ENCODE measurements at regions not wholly inside any gene's neighbourhood (a gene's known extent, or its start where the extent isn't known, plus 50 kb on each side); places are given as distances from the start of the nearest gene placed in this dataset.

DNA sequence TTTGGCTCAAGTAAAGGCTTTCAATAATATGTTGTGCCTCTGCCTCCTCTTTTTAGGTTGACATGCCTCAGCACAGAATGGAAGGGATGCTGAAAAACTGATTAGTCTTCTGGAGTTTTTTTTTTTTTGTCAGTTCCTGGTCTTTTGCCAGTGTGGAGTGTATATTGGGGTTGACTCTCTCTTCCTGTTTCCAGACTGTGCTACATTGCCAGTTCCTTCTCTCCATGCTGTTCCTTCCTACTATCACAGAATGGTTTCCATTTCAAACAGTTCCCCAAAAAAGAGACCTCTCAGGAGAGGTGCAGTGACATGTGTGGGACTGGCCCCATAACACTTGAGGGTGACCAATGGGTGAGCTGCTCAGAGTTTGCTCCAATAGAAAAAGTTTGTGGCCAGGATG, 101.7 kb upstream of the ETV3 start:
- TF ChIP-seq, protein P1, sequence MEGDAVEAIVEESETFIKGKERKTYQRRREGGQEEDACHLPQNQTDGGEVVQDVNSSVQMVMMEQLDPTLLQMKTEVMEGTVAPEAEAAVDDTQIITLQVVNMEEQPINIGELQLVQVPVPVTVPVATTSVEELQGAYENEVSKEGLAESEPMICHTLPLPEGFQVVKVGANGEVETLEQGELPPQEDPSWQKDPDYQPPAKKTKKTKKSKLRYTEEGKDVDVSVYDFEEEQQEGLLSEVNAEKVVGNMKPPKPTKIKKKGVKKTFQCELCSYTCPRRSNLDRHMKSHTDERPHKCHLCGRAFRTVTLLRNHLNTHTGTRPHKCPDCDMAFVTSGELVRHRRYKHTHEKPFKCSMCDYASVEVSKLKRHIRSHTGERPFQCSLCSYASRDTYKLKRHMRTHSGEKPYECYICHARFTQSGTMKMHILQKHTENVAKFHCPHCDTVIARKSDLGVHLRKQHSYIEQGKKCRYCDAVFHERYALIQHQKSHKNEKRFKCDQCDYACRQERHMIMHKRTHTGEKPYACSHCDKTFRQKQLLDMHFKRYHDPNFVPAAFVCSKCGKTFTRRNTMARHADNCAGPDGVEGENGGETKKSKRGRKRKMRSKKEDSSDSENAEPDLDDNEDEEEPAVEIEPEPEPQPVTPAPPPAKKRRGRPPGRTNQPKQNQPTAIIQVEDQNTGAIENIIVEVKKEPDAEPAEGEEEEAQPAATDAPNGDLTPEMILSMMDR (IDR thresholded peaks at IDR 0.05) = no peak
- TF ChIP-seq POLR2A (IDR thresholded peaks at IDR 0.05) = no peak
